Liver (tissue), 3 donors: ENCODE measurements at regions not wholly inside any gene's neighbourhood (a gene's known extent, or its start where the extent isn't known, plus 50 kb on each side); places are given as distances from the start of the nearest gene placed in this dataset.

Experiments
- CTCF ChIP-seq: fragments of 150-350 bp; IDR thresholded peaks from 2 replicates; pipeline ENCODE4 v1.5.1; 2017; ENCODE audit warnings: improper control_type of control experiment, low read depth, low read length; ENCODE audit not compliant: missing input control
- FOXA2 ChIP-seq: IDR thresholded peaks from 2 replicates; pipeline ENCODE4 v1.6.1; 2016; ENCODE audit warnings: antibody characterized with exemption
- GABPA ChIP-seq, 2 donors: IDR thresholded peaks in 1 of 2; conservative IDR thresholded peaks in 1 of 2; 2 replicates each; pipeline ENCODE4 v1.6.1; 2016; ENCODE audit warnings: antibody characterized with exemption in 2 of 2, mild to moderate bottlenecking in 1 of 2, moderate library complexity in 1 of 2
- JUND ChIP-seq, 2 donors: IDR thresholded peaks; 2 replicates each; pipeline ENCODE4 v1.6.1; 2016; ENCODE audit warnings: antibody characterized with exemption in 2 of 2
- MAX ChIP-seq: IDR thresholded peaks from 2 replicates; pipeline ENCODE4 v1.6.1; 2016; ENCODE audit warnings: antibody characterized with exemption
- NR2F2 ChIP-seq: IDR thresholded peaks from 2 replicates; pipeline ENCODE4 v1.6.1; 2016; ENCODE audit warnings: antibody characterized with exemption
- RAD21 ChIP-seq, 2 donors: IDR thresholded peaks; 2 replicates each; pipeline ENCODE4 v1.6.1; 2016; ENCODE audit warnings: antibody characterized with exemption in 2 of 2, mild to moderate bottlenecking in 2 of 2
- REST ChIP-seq: IDR thresholded peaks from 2 replicates; pipeline ENCODE4 v1.6.1; 2016; ENCODE audit warnings: antibody characterized with exemption, mild to moderate bottlenecking
- SP1 ChIP-seq: IDR thresholded peaks from 2 replicates; pipeline ENCODE4 v1.6.1; 2018; ENCODE audit warnings: antibody characterized with exemption, mild to moderate bottlenecking
- TAF1 ChIP-seq: conservative IDR thresholded peaks from 2 replicates; pipeline ENCODE4 v1.6.1; 2016; ENCODE audit warnings: antibody characterized with exemption, mild to moderate bottlenecking
- YY1 ChIP-seq: IDR thresholded peaks from 2 replicates; pipeline ENCODE4 v1.6.1; 2016; ENCODE audit warnings: antibody characterized with exemption, mild to moderate bottlenecking
- donor health status: healthy.
- donor health status: healthy.

GRCh38 chr7:94061326-94061725, 57.2 kb upstream of the BET1 start:
- TF ChIP-seq CTCF (no peak), NR2F2 (no peak), GABPA (IDR thresholded peaks at IDR 0.05 in 1 of 2, conservative IDR thresholded peaks at IDR 0.05 in 1 of 2) (no peak), JUND (IDR thresholded peaks at IDR 0.05) (no peak), RAD21 (IDR thresholded peaks at IDR 0.05) (no peak), YY1 (no peak), FOXA2 (no peak), SP1 (no peak), MAX (no peak), REST (no peak), TAF1 (no peak)
